ENCODE measurements at regions not wholly inside any gene's neighbourhood (a gene's known extent, or its start where the extent isn't known, plus 50 kb on each side); places are given as distances from the start of the nearest gene placed in this dataset.

DNA sequence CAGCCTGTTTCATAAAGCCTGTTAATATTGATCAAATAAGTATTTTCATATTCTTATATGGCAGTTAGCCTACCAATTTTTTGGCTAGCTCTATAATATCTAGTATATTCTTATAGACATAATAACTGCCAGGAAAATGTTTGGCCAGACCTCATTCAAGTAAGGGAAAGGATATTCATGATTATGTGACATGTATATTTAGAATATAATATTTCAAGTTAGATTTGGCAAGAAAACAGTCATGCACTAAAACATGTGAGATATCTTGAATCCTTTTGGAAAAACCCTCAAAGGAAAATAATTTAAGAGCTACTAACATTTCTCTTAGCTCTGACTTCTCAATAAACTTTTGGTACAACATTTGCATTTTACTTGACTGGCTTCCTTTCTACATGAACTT lies 694.1 kb downstream of the PLCL1 start:
- no peak for DNase-seq (ENCODE audit: low spot score)

GRCh38 chr2:198498048-198498447 lies 693.7 kb downstream of the PLCL1 start:
- no peak for DNase-seq (ENCODE audit: low spot score)

DNA sequence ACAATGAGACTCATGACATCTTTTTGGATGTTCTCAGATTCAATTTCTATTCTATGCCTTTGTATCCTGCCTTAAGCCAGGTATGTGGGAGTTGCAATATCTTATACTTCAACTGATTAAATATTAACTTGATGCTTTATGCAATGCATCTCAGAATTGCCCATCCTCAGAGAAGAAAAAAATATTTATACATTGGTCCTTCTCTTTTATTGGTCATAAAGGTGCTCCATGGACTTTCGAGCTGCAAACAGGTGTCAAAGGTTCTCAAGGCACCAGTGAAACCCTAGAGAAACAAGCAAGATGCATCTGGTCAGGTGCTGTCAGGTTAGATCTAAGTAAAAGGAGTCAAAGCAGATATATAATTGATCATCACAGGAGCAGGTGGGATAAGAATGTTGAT lies 690.5 kb downstream of the PLCL1 start:
- DNase-seq (ENCODE audit: low spot score) = no peak

GRCh38 chr2:198490748-198491147 lies 686.4 kb downstream of the PLCL1 start:
- no peak for DNase-seq (ENCODE audit: low spot score)

GRCh38 chr2:198488964-198489363 lies 684.6 kb downstream of the PLCL1 start:
- no peak for DNase-seq (ENCODE audit: low spot score)

DNA sequence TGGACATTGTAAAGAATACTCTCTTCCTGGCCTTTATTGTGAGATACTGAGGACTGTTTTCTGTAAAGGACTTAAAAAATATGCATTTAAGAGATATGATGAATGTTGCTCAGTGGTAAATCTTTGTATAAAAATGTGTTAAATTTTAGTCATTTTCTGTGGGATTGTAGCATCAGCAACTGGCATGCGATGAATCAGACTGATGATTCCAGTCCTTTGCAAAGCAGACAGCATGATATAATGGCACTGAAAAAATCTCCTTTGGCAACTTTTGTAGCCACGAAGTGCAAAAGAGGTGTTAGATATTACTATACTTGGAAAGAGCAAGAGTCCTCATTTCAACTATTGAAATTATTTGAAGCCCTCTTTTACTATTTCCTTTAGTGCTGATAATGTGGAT lies 678.7 kb downstream of the PLCL1 start:
- no peak for DNase-seq (ENCODE audit: low spot score)

DNA sequence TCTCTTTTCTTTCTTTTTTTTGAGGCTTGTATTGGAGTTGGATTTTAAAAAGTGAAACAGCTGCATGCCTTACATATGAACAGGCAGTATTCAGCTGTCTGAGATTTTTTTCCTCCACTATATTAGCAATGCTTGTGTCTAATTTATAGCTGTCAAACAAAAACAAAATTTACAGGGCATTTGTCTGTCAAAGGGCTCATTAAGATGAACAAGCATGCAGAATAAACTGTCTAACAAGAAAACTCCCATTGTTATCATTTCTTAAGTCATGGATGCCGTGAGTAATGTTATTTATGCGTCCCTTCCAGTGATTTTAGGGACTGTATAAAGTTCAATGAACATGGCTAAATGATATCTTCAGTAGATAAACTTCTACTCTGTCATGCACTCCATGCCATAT lies 674.7 kb downstream of the PLCL1 start:
- no peak for DNase-seq (ENCODE audit: low spot score)

GRCh38 chr2:198478361-198478760 lies 674.0 kb downstream of the PLCL1 start:
- DNase-seq (ENCODE audit: low spot score) = no peak

DNA sequence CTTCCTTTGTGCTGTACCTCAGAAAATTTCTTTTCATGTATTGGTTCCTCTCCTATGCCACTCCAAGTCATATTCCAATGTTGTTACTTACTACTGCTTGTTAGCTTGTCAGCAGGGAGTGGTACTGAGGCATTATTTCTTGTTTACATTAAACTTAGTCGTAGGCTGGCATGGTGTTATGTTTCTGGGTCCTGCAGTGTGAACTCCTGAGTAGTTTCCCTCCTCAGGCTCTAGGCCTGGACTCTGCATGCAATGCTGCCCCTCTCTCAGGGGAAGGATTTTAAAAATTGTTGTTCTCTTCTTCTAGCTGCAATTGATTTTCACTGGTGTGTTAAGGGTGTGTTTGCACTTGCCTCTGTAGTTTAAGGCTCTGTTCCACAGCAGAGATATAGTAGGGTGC lies 671.6 kb downstream of the PLCL1 start:
- no peak for DNase-seq (ENCODE audit: low spot score)

DNA sequence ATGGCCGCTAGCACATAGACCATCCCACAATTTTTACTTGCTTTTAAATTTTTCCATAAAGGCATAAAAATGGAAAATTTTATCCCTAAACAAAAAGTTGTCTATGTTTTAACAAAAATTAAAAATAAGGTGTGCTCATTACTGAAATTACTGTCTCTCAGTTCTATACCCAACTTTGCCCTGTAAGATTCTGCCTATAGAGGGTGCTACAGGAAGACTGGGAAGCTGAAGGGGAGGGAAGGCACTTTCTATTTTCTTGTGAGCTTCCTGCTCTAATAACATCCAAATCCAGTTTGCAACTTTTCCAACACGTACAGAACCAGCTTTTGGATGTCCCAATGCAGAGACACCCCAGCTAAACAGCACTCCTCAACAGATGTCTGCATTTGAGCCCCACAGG lies 666.9 kb downstream of the PLCL1 start:
- no peak for DNase-seq (ENCODE audit: low spot score)

- no peak for DNase-seq (ENCODE audit: low spot score)
Observed at GRCh38 chr2:198468136-198468535, 663.7 kb downstream of the PLCL1 start.

DNA sequence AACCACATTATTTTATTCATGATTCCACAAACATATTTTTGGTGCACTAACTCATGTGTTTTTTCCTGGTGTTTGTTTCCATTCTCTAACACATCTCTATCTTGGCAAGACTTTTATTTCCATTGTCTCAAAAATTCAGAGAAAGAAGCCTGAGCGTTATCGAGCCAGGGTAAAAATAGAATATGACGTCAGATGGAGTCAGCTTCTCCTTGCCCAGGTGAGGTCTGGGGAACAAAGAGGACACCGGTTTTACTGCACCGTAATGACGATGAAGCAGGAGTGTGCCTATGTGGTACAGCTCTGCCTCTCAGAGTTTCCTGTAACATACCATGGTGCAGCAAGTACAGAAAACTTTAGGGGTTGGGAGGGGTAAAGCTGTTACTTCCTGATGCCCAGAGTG lies 661.6 kb downstream of the PLCL1 start:
- DNase-seq (ENCODE audit: low spot score) = no peak

- DNase-seq (ENCODE audit: low spot score) = no peak
Observed at GRCh38 chr2:198456418-198456817, 652.0 kb downstream of the PLCL1 start.

GRCh38 chr2:198453866-198454265 lies 649.5 kb downstream of the PLCL1 start:
- no peak for DNase-seq (ENCODE audit: low spot score)

DNA sequence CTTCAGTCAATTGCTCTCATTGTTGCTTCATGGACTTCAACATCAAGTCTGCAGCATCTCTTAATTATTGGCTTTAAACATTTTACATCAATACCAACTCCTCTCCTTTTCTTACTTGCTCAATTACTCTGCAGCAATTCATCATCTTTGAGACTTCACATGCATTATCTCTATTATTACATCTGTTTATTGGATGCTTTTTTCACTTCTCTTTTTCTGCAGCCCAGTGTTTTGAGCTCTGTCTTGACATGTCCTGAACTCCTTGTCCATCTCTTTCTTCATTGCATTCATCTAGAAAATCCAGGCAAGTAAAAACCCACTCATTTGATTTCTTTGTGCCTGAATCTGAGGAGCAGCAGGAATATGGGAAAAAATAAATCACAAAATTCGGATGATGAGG lies 647.9 kb downstream of the PLCL1 start:
- no peak for DNase-seq (ENCODE audit: low spot score)

DNA sequence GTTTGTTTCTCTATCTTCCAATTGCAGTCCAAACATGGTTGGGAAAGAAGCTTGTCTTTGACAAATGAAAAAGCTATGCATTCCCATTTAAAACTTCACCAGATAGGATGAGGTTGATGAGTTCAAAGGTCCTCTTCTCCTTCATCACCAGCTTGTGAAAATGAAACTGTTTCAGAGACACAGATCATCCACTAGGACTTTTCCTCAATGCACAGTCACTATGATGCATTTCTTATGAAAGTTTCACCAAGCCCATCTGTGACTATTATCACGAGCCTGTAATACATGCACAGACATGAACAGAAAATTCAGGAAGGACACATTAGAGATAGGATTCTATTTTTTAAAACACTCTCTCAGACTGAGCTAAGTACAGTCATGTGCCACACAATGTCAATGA lies 644.4 kb downstream of the PLCL1 start:
- DNase-seq (ENCODE audit: low spot score) = no peak

DNA sequence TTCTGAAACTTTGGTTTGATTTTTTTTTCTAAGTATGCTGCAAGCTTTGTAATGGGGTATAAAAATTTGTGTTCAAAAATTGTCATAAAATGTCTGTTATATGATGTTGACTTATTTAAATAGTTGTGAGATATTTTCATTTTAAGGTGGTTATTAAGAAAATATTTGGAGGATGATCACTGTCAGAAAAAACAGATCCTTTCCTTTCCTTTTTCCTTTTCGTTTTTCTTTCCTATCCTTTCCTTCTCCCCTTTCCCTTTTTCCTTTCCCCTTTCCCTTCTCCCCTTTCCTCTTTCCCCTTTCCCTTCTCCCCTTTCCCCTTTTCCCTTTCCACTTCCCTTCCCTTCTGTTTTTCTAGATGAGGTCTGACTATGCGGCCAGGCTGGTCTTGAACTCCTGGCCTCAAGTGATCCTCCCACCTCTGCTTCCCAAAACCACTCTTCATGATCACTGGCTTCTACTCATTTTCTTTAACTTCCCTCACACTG lies 640.5 kb downstream of the PLCL1 start:
- DNase-seq (ENCODE audit: low spot score) = no peak

DNA sequence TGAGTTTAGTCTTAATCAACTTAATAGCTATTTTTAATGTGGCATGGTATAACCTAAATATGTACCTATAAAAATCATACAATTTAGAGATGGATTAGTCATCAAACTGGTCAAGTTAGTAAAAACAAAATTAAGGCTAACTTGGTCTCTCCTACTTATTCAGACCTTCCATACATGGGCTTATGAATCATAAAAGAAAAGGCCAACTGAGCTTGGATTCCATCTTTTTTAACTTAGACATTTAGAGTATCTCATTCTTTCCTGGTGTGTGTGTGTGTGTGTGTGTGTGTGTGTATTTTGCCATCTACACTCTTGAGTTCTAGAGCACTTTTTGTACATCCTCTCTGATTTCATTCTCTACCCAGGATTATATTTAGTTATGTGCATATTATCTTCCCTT lies 637.5 kb downstream of the PLCL1 start:
- no peak for DNase-seq (ENCODE audit: low spot score)

DNA sequence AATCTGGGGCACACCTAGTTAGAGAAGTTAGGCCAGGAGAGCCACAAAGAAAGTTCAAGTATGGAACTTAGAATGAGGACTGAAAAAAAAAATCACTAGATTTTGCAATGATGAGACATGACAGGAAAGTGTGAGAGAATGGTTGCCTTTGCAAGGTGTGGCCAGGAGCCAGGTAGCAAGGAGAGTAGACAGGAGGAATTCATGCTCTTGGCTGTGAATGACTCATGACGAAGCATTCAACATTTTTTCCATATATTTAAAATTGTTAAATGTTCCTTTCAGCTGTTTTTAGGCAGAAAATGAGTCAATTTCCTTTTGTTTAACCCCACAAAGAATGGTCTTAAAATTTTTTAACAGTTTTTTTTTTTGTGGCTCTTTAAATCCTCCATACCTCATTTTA lies 636.9 kb downstream of the PLCL1 start:
- DNase-seq (ENCODE audit: low spot score) = no peak

DNA sequence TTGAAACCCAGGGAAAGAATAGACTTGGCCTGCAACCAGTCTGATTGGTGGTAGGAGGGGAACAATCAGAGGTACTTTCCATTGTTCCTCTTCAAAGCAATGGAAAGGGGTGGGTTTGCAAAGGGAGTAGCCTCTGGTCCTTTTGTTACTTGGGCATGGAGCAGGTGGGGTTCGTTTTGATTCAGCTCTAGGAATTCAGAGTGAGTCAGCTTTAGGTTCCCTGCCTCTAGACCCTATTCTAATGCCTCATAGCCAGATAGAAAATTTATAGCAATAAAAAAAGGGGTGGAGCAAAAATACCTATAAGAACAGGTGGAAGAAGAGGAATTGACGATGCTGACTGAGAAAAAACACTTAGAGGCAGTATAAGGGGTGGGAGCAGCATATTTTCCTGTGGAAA lies 636.4 kb downstream of the PLCL1 start:
- no peak for DNase-seq (ENCODE audit: low spot score)

DNA sequence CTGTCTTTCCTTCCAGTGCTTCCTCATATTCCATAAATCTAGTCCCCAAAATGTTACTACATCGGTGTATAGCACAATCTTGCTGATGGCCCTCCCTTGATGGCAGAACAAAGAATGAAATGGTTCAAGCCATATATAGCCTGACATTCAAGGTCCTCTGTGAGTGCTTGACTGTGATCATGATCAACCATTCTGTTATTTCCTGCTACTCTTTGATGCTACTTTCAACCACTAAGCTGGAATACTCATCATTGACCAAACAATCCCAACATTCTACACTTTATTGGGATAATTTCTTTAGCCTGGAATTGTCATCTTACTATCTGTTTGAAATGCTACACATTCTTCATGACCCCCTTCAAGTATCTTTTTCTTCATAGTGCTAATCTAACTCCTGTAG lies 633.9 kb downstream of the PLCL1 start:
- DNase-seq (ENCODE audit: low spot score) = no peak

- no peak for DNase-seq (ENCODE audit: low spot score)
Observed at GRCh38 chr2:198424112-198424511, 619.7 kb downstream of the PLCL1 start.

DNA sequence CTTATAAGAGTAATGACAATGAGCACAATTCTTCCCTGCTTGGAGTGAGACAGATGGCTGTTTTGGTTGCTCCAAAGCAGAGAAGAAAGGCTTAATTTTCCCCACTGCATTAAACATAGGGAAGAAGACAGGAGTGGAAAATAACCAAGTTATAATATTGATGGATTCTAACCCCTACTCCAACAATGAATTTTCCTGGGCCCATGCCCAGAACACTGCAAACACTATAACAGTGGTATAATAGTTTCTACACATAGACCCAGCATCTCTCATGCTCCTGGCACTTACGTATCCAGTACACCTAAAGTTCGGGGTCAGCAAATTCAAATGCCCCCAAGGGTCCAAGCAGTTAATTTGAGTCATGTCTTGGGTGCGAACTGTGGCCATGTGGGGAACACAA lies 613.4 kb downstream of the PLCL1 start:
- no peak for DNase-seq (ENCODE audit: low spot score)

GRCh38 chr2:198414976-198415375 lies 610.6 kb downstream of the PLCL1 start:
- DNase-seq (ENCODE audit: low spot score) = no peak

DNA sequence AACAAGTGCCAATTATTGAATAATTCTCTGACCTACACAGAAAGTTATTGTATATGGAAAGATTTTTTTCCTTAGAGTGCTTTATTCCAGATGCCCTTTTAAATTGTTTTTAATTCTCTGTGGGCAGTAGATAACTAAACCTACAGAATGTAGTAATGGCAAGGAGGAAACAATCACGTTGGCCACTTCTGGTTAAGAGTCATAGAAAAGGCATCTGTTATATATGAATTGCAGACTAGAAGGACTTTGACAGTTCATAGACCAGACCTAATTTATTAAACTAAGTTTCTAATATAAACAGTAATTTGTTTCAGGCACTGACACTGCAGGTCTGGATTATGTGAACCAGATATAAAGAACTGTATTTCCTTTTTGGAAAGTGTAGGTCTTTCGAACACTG lies 607.5 kb downstream of the PLCL1 start:
- DNase-seq (ENCODE audit: low spot score) = no peak
